Suppressor macrophage treated with lipopolysaccharide for 4 hours (primary cell): ENCODE measurements at regions not wholly inside any gene's neighbourhood (a gene's known extent, or its start where the extent isn't known, plus 50 kb on each side); places are given as distances from the start of the nearest gene placed in this dataset.
"Not testable (repeated sequence)": the region's sequence is repeated elsewhere in the genome, so short reads cannot be mapped to it uniquely, and the experiment has no call there.

Experiments used
- DNase-seq: peaks from one replicate; pipeline ENCODE4 v3.0.0-alpha.2; 2020

GRCh38 chr5:167921796-167922195, 369.6 kb upstream of the WWC1 start:
- peak; percentile 8 for DNase-seq

- DNase-seq: no peak
Observed at GRCh38 chr5:167923396-167923795, 368.0 kb upstream of the WWC1 start.

DNA sequence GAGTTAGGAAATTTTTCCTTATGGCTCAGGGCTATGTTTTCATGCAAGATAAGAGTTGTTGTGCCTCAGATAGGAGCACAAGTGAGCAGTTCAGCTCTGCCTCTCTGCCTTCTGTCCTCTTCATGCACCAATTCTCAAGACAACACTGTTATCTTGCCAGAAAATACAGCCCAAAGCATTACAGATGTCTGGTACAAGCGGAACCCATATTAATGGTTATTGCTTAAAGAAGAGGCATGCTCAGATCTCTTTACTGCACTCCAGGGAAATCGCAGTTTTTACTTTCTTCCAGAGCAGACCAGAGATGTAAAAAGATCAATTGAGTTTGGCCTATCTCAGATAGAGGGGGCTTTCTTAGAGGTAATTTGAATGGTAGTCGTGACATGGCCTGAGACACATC, 361.6 kb upstream of the WWC1 start:
- DNase-seq: no peak

DNA sequence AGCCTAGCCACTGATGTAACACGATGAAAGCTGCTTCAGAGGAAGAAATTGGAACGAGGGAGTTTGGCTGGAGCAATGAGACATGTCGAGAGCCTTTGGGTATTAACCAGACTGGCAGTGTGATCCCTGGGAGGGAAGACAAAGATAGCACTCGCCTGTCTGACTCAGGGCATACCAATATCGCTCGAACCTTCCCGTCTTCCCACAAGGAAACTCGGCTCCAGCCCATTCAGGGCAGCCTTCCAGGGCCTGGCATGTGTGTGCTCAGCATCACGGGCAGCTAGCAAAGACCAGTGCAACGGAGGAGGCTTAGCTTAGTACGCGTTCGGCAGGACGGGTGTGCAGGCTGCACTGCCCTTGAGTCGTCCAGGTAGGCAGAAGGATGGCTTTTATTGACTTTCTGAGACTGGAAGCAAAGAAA, 356.9 kb upstream of the WWC1 start:
- DNase-seq: no peak

DNA sequence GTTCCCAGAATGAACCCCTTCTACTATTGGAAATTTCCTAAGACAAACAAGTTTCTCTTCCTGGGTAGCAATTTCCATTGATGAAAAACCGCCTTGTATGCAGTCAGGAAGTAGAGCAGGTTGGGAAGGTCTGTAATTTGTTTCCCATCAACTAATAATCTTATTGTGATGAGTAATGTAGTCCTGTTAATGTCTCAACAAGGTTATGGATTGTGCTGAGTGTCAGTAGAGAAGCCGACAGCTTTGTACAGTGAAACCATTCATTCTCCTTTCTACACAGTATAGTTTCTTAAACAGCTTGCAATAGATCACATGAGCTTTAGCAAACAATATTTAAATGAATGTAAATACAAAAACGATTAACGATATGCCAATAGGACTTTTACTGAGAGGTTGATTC, 355.4 kb upstream of the WWC1 start:
- DNase-seq: no peak

GRCh38 chr5:167936944-167937634, 354.4 kb upstream of the WWC1 start:
- no peak for DNase-seq

- DNase-seq: peak; percentile 8
Observed at GRCh38 chr5:167937635-167937998, 353.8 kb upstream of the WWC1 start.

GRCh38 chr5:167939686-167940085, 351.8 kb upstream of the WWC1 start:
- no peak for DNase-seq

- no peak for DNase-seq
Observed at GRCh38 chr5:167940911-167941310, 350.5 kb upstream of the WWC1 start.

DNA sequence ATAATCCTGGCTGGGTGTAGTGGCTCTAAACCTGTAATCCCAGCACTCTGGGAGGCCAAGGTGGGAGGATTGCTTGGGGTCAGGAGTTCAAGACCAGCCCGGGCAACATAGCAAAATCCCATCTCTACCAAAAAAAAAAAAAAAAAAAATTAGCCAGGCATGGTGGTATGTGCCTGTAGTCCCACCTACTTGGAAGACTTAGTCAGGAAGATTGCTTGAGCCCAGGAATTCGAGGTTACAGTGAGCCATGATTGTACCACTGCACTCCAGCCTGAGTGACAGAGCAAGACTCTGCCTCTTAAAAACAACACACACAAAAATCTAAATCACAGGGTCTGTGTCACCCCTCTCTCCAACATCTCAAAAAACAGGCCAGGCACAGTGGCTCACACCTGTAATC, 349.9 kb upstream of the WWC1 start:
- not testable (repeated sequence) for DNase-seq

DNA sequence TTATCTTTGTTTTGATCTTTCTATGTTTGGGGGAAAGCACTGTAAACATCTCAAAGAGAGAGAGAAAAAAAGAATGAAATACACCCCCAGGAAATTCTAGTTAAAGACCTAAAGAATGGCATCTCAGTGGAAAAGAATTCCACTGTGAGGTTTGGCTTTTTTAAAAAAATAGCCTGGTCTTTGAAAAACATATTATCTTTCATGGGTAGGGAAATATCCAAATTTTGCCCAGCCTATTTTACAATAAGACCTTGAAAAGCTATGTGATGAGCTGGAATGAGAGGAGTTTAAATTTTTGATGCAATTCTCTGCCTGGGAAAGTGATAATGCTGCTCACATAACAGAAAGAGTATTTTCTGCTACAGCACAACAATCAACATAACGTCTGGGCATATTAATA, 348.1 kb upstream of the WWC1 start:
- no peak for DNase-seq

DNA sequence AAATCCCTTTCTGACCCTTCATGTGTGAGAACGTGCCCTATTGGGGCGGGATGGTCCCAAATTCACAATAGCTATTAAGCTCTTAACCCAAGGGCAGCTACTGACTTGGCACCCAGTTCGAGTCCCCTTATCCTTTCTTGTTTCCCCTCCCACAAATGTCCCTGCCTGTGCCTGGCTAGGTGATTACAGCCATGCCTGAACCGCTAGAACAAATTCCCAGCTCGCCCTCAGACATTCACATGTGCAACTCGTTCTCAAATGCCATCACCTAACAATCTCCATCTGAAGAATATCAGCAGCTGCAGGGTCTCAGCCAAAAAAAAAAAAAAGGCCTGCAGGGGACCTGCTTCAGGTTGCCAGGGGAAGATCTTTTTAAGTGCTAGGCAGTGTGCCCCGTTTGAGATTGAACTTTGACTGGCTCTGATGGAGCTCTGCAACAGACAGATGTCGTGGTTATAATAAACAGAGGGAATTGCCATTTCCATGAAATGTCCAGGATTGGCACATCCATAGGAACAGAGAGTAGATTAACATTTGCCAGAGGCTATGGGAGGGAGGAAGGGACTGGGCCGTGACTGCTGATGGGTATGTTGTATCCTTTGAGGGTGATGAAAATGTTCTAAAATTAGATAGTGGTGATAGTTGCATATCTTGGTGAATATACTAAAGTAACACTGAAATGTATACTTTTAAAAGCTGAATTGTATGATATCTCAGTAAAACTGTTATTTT, 347.2 kb upstream of the WWC1 start:
- no peak for DNase-seq

GRCh38 chr5:167945542-167946384, 345.7 kb upstream of the WWC1 start:
- DNase-seq: no peak

- no peak for DNase-seq
Observed at GRCh38 chr5:167947306-167947705, 344.1 kb upstream of the WWC1 start.

GRCh38 chr5:167948251-167948650, 343.2 kb upstream of the WWC1 start:
- DNase-seq: no peak

DNA sequence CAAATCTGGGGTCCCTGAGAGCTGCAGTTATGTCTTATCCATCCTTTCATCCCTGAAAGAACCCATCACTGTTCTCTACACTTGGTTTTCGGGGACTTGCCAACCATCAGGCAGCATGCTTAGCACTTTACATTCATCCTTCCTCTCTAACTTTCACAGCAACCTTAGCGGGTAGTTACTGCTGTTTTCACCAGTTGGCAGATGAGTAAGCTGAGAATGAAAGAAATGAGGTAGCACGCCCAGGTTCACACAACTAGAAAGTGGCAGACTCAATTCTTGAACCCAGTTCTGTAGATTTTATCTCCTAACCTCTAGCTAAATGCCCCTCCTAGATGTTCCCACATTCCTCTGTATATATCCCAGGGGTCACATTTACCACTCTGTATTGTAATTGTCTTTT, 342.0 kb upstream of the WWC1 start:
- DNase-seq: no peak

GRCh38 chr5:167950126-167950721, 341.2 kb upstream of the WWC1 start:
- no peak for DNase-seq

DNA sequence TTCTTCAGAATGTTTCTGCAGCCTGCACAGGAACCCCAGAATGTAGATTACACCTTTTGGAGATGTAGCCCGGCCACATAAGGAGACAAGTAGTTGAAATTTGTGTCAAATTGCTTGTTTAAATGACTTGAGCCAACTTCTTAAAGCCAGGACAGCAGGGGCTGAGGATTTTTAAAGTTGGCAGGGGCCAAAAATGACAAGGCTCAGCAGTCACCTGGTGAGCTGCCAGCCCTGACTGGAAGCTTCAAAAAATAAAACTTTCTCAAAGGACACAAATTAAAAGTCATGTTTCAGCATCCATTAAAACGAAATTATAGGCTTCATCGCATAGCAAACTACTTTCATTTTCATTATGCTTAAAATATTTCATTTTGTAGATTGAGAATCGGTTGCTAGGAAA, 340.3 kb upstream of the WWC1 start:
- no peak for DNase-seq

GRCh38 chr5:167952278-167952995, 339.0 kb upstream of the WWC1 start:
- no peak for DNase-seq

DNA sequence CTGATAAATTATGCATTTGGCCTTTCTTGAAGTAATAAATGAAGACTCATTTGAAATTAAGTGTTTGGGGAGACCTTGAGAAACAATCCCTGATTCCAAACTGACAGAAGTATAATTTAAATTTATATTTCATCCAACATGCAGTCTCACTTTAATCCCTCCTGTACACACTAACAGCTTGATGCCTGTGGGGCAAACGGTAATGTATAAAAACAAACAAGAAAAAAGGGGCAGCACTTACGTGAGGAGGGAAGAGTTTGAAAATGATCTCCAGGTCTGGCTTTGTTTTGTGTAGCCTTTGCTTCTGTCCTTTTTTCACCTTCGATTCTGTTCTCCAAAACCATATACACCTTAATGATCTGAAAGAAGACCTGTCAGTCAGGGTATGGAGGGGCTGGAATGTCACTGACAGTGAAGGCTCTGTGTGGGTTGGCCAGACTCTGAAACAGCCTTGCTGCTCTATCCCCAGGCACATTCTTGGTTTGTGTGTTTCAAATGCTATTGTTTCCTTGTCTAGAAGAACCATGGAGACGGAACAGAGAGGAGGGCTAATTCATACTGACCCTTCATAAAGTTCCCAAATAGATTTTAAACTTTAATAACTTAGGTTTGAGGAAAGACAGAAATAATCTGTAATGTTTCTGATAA, 338.2 kb upstream of the WWC1 start:
- DNase-seq: no peak

DNA sequence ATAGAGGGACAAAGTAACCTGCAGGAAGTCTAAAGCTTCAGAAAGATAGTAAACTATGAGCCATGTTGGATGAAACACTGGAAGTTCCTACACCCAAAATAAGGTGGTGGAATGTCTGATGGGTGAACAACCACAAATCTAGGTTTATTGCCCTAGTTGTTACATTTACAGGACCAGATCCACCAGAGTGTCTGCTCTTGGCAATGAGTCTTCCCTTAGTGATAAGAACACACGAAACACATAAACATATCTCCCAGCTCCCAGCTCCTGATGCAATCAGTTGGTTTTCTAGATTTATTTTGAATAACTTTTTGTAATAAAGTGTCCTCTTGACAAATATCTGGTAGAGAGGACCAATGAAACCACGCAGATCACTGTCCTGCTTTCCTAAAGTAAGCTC, 329.7 kb upstream of the WWC1 start:
- DNase-seq: no peak

DNA sequence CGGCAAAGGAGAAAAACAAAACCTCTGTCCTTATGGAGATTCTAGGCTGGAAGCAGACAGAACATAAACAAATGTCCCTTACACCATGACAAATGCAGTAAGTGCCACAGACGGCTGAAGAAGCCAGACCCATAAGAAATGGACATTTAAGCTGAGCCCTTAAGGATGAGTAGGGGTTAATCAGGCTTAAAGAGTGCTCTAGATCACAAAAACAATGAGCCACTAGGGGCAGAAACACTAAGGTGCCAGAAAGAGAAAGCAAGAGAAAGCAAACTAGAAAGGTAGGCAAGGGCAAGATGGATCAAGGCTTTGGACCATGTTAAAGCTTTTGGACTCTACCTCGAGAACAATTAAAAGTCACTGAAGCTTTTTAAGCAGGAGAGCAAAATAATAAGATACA, 326.9 kb upstream of the WWC1 start:
- no peak for DNase-seq
